ENCODE measurements at regions not wholly inside any gene's neighbourhood (a gene's known extent, or its start where the extent isn't known, plus 50 kb on each side); places are given as distances from the start of the nearest gene placed in this dataset.

DNA sequence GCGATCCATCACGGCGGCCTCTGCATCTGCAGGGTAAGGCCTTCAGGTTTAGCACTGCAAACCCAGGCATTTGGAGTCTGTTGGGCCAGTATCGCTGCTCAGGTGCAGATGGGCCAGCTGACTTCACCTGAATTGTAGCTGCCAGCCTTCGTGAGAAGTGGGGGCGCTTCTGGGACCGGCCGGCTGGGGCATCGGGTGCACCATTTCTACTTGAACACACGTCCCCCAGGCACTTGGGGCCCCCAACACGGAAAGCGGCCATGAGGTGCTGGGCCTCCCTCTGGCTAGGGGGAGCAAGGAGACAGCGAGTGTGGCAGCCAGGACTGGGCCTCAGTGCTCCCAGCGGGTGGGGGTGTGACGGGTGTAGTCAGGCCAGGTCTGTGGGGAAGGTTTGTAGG, 767.6 kb downstream of the KCNJ18 start:
- intact Hi-C loops (cut with micrococcal nuclease) = no loop called here
- Histone ChIP-seq H3K27ac (replicated peaks) (no peak overlapping the region), H3K4me1 (no peaks in the 10 kb centered on the region), H3K36me3 (no peaks in the 10 kb centered on the region), H3K4me3 (no peak overlapping the region), H3K9me3 (replicated peaks) (peaks cover 20% of the 10 kb centered on the region), H3K27me3 (ENCODE audit: low read depth) (peaks cover 15% of the 10 kb centered on the region)
- DNase-seq = no peak
- TF ChIP-seq, protein P1, sequence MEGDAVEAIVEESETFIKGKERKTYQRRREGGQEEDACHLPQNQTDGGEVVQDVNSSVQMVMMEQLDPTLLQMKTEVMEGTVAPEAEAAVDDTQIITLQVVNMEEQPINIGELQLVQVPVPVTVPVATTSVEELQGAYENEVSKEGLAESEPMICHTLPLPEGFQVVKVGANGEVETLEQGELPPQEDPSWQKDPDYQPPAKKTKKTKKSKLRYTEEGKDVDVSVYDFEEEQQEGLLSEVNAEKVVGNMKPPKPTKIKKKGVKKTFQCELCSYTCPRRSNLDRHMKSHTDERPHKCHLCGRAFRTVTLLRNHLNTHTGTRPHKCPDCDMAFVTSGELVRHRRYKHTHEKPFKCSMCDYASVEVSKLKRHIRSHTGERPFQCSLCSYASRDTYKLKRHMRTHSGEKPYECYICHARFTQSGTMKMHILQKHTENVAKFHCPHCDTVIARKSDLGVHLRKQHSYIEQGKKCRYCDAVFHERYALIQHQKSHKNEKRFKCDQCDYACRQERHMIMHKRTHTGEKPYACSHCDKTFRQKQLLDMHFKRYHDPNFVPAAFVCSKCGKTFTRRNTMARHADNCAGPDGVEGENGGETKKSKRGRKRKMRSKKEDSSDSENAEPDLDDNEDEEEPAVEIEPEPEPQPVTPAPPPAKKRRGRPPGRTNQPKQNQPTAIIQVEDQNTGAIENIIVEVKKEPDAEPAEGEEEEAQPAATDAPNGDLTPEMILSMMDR (IDR thresholded peaks at IDR 0.05; ENCODE audit: borderline replicate concordance) = no peak

DNA sequence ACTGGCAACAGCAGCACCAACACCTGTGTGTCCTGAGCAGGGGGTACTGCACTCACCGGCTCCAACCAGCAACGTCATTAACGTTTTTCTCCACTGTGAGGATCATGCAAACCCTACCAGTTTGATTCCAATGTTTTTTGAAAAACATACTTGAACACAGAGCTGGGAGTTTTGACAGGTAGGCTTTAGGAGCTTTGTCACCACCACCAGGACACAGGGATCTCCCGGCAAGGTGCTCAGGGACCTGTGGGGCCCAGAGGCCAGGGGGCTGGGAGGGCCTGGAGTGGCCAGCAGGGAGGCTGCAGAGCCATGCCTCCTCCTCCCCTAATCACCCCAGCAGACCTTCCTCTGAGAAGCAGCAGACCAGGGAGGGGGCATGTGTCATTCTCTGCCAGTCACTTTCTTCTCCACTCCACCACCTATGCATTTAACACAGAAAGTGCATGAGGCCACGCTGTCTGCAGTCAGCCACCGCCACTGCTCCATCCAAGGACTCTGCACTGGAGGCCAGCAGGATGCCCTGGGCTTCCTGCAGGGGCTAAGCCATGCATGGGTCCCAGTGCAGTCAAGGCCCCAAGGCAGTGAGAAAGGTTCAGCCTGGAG, 768.2 kb downstream of the KCNJ18 start:
- intact Hi-C loops (cut with micrococcal nuclease) = no loop called here
- TF ChIP-seq, protein P1 (IDR thresholded peaks at IDR 0.05; ENCODE audit: borderline replicate concordance) = no peak
- H3K4me3 ChIP-seq = no peak overlapping the region
- no peak overlapping the region for H3K27ac ChIP-seq (replicated peaks)
- no peaks in the 10 kb centered on the region for H3K36me3 ChIP-seq
- DNase-seq = no peak
- peaks cover 18% of the 10 kb centered on the region for H3K27me3 ChIP-seq (ENCODE audit: low read depth)
- peaks cover 16% of the 10 kb centered on the region for H3K9me3 ChIP-seq (replicated peaks)
- H3K4me1 ChIP-seq = no peaks in the 10 kb centered on the region

DNA sequence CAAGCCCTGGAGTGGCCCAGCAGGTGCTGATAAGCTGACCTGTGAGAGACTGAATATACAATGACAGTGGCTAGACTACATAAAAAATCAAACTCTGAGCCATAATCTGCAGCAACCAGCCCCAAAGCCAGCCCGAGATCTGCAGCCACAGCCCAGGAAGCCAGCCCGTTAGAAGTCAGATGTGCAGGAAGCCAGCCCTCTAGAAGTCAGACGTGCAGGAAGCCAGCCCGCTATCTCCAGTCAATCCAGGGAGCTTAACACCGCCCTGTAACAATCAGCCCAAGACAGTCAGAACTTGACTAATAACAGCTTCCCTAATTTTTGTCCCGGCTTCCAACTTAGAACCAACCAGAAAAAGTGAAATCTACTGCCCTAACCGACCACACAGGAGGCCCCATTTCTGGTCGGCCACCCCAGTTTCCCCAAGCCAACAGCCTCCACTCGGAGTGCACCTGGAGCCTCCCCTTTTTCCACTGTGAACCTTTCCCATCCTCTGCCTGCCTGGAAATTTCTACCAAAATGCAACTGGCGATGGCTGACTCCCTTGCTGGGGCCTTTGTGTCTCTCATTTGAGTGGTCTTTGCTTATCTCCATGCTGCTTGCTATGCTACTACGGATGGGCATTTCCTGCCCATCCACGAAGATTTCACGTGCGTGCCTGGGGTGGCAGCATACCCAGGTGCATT, 769.3 kb downstream of the KCNJ18 start:
- intact Hi-C loops (cut with micrococcal nuclease) = no loop called here
- Histone ChIP-seq H3K4me3 (no peak overlapping the region), H3K27ac (replicated peaks) (no peak overlapping the region), H3K4me1 (no peaks in the 10 kb centered on the region), H3K9me3 (replicated peaks) (peaks cover 16% of the 10 kb centered on the region), H3K36me3 (no peaks in the 10 kb centered on the region), H3K27me3 (ENCODE audit: low read depth) (peaks cover 18% of the 10 kb centered on the region)
- TF ChIP-seq, protein P1 (IDR thresholded peaks at IDR 0.05; ENCODE audit: borderline replicate concordance) = no peak
- no peak for DNase-seq

DNA sequence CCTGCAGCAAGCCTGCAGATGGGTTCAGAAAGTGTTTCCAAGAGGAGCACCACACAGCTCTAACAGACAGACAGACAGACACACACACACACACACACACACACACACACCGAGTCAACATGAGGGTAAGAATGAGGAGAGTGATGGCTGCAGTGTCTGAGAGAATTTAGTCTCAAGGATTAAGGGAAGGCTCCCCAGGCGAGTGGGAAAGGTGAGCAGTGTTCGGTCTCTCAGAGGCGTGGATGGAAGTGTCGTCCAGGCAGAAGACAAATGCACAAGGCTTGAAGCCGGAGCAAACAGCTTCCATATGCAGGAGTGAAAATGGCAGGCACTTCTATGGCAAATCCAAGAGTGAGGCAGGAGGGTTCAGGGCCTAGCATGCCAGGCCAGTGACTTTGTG, 770.1 kb downstream of the KCNJ18 start:
- no peak for DNase-seq
- Histone ChIP-seq H3K9me3 (replicated peaks) (peaks cover 16% of the 10 kb centered on the region), H3K4me1 (no peaks in the 10 kb centered on the region), H3K27me3 (ENCODE audit: low read depth) (peaks cover 18% of the 10 kb centered on the region), H3K27ac (replicated peaks) (no peak overlapping the region), H3K4me3 (no peak overlapping the region), H3K36me3 (no peaks in the 10 kb centered on the region)
- intact Hi-C loops (cut with micrococcal nuclease) = no loop called here
- TF ChIP-seq, protein P1 (IDR thresholded peaks at IDR 0.05; ENCODE audit: borderline replicate concordance) = no peak

DNA sequence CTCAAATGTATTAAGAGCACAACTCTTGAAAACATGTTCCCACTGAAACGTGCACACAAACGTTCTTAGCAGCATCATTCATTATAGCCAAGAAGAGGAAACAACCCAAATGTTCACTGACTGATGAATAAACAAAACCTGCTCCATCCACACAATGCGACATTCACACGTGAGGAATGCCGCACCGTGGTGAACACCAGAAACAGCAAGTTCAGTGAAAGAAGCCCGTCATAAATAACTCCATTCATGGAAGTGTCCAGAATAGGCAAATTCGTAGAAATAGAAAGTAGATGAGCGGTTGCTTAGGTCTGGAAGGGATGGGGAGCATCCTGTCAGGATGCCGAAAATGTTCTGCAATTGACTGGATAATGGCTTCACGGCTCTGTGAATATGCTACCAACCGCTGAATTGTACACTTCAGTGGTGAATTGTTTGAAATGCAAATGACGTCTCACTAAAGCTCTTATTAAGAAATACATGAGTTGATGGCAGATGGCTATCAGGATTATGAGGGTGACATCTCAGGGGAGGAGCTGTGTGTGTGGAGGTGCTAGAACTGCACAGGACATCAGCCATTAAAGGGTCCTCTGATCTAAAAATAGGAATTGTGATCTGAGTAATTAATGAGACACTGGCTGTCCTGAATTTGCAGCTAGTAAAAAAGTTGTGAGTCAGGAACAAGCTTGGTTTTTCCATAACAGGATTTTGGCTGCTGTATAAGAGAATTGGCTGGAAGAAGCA, 771.0 kb downstream of the KCNJ18 start:
- TF ChIP-seq, protein P1 (IDR thresholded peaks at IDR 0.05; ENCODE audit: borderline replicate concordance) = no peak
- intact Hi-C loops (cut with micrococcal nuclease) = no loop called here
- H3K4me3 ChIP-seq = no peak overlapping the region
- H3K27ac ChIP-seq (replicated peaks) = no peak overlapping the region
- no peak for DNase-seq
- H3K27me3 ChIP-seq (ENCODE audit: low read depth) = peaks cover 18% of the 10 kb centered on the region
- peaks cover 11% of the 10 kb centered on the region for H3K9me3 ChIP-seq (replicated peaks)
- H3K4me1 ChIP-seq = no peaks in the 10 kb centered on the region
- H3K36me3 ChIP-seq = no peaks in the 10 kb centered on the region
